VCaP (cell line): ENCODE measurements at regions not wholly inside any gene's neighbourhood (a gene's known extent, or its start where the extent isn't known, plus 50 kb on each side); places are given as distances from the start of the nearest gene placed in this dataset.

Experiments
- H3K27ac ChIP-seq: fragments of 450-650 bp; 2 replicates; pipeline ENCODE4 v1.5.1; 2017
- CTCF ChIP-seq: fragments of 450-650 bp; conservative IDR thresholded peaks from 2 replicates; pipeline ENCODE4 v1.5.1; 2017; ENCODE audit warnings: mild to moderate bottlenecking, moderate library complexity

- TF ChIP-seq CTCF = no peak
- peak overlapping the region; percentile 71 for H3K27ac ChIP-seq
Observed at GRCh38 chr7:21365866-21366624, 61.8 kb upstream of the SP4 start.

- peak overlapping the region; percentile 71 for H3K27ac ChIP-seq
- no peak for TF ChIP-seq CTCF
Observed at GRCh38 chr7:21367081-21367480, 60.8 kb upstream of the SP4 start.

- H3K27ac ChIP-seq = peak overlapping the region; percentile 71
Observed at GRCh38 chr7:21367537-21367936, 60.3 kb upstream of the SP4 start.

GRCh38 chr7:21368317-21368716, 59.6 kb upstream of the SP4 start:
- H3K27ac ChIP-seq = no peak overlapping the region
- no peak for TF ChIP-seq CTCF

More at GRCh38 chr7:21367537-21367936, 60.3 kb upstream of the SP4 start:
- no peak for TF ChIP-seq CTCF

- no peak overlapping the region for H3K27ac ChIP-seq
- TF ChIP-seq CTCF = no peak
Observed at GRCh38 chr7:21370283-21370982, 57.5 kb upstream of the SP4 start.

GRCh38 chr7:21371360-21371759, 56.5 kb upstream of the SP4 start:
- no peak for TF ChIP-seq CTCF

GRCh38 chr7:21373031-21373430, 54.9 kb upstream of the SP4 start:
- H3K27ac ChIP-seq = no peak overlapping the region
- no peak for TF ChIP-seq CTCF

More at GRCh38 chr7:21371360-21371759, 56.5 kb upstream of the SP4 start:
- H3K27ac ChIP-seq = no peak overlapping the region
